NT2/D1 (cell line): ENCODE measurements at regions not wholly inside any gene's neighbourhood (a gene's known extent, or its start where the extent isn't known, plus 50 kb on each side); places are given as distances from the start of the nearest gene placed in this dataset.

ENCODE experiments used
- YY1 ChIP-seq: IDR thresholded peaks from 2 replicates; pipeline ENCODE4 v1.6.1; 2011; ENCODE audit not compliant: insufficient read length, insufficient read depth
- ZNF274 ChIP-seq: IDR thresholded peaks from 2 replicates; pipeline ENCODE4 v1.6.1; 2011; ENCODE audit warnings: mild to moderate bottlenecking, low read depth, low read length

- TF ChIP-seq YY1 (no peak), ZNF274 (no peak)
Measured at GRCh38 chrX:30997411-30997810, 74.4 kb downstream of the FTHL17 start.
